ENCODE measurements at regions not wholly inside any gene's neighbourhood (a gene's known extent, or its start where the extent isn't known, plus 50 kb on each side); places are given as distances from the start of the nearest gene placed in this dataset.

DNA sequence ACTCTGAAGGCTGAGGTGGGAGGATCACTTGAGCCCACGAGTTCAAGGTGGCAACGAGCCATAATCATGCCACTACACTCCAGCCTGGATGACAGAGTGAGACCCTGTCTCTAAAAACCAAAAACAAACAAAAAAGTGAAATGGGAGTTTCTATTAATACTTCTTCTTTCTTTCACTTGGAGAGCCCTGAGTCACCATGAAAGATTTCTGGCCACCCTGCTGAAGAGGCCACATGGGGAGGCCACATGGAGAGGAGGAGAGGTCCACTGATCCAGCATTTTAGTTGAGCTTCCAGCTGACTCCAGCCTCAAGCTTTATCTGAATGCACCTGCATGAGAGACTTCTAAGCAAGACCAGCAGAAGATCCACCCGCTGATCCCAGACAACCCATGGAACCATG is 74.2 kb upstream of the LAPTM4A start:
- TF ChIP-seq, protein P1, sequence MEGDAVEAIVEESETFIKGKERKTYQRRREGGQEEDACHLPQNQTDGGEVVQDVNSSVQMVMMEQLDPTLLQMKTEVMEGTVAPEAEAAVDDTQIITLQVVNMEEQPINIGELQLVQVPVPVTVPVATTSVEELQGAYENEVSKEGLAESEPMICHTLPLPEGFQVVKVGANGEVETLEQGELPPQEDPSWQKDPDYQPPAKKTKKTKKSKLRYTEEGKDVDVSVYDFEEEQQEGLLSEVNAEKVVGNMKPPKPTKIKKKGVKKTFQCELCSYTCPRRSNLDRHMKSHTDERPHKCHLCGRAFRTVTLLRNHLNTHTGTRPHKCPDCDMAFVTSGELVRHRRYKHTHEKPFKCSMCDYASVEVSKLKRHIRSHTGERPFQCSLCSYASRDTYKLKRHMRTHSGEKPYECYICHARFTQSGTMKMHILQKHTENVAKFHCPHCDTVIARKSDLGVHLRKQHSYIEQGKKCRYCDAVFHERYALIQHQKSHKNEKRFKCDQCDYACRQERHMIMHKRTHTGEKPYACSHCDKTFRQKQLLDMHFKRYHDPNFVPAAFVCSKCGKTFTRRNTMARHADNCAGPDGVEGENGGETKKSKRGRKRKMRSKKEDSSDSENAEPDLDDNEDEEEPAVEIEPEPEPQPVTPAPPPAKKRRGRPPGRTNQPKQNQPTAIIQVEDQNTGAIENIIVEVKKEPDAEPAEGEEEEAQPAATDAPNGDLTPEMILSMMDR (IDR thresholded peaks at IDR 0.05), result no peak
- TF ChIP-seq EP300 (IDR thresholded peaks at IDR 0.05) (no peak), POLR2A (IDR thresholded peaks at IDR 0.05) (no peak)

All from sigmoid colon (tissue), 4 donors.